Breast epithelium (tissue), 4 donors: ENCODE measurements at regions not wholly inside any gene's neighbourhood (a gene's known extent, or its start where the extent isn't known, plus 50 kb on each side); places are given as distances from the start of the nearest gene placed in this dataset.

Experiments
- DNase-seq, 2 donors: peaks; one replicate each; pipeline ENCODE4 v3.0.0-alpha.2; 2019; ENCODE audit warnings: low spot score in 2 of 2
- H3K27ac ChIP-seq, 2 donors: fragments of 200-600 bp; sonication (generic) in 1 of 2; one replicate each; pipeline ENCODE4 v1.5.1; 2016 to 2019; ENCODE audit warnings: mild to moderate bottlenecking in 1 of 2
- H3K27me3 ChIP-seq, 2 donors: fragments of 200-600 bp; sonication (generic) in 1 of 2; one replicate each; pipeline versions ENCODE4 v1.5.1 to v1.6.0; 2017 to 2019; ENCODE audit warnings: control low read depth in 1 of 2, mild to moderate bottlenecking in 1 of 2
- H3K36me3 ChIP-seq: fragments of 200-600 bp; one replicate; pipeline ENCODE4 v1.5.1; 2019
- H3K4me1 ChIP-seq, 2 donors: fragments of 200-600 bp; sonication (generic); one replicate each; pipeline ENCODE4 v1.5.1; 2016 to 2019; ENCODE audit warnings: control low read depth in 1 of 2
- H3K4me3 ChIP-seq, 3 donors: fragments of 200-600 bp; sonication (generic); 1 replicate in 2 of 3; 2 replicates in 1 of 3; pipeline ENCODE4 v1.5.1; 2016 to 2019; ENCODE audit warnings: mild to moderate bottlenecking in 3 of 3, moderate library complexity in 2 of 3
- H3K9me3 ChIP-seq, 2 donors: fragments of 200-600 bp; sonication (generic) in 1 of 2; one replicate each; pipeline ENCODE4 v1.5.1; 2016 to 2019; ENCODE audit warnings: control low read depth in 1 of 2
- CTCF ChIP-seq, 3 donors: fragments of 450-650 bp; IDR thresholded peaks; one replicate each; pipeline ENCODE4 v1.5.1; 2016 to 2017; ENCODE audit warnings: antibody characterized with exemption in 3 of 3, mild to moderate bottlenecking in 3 of 3, moderate library complexity in 3 of 3
- POLR2A ChIP-seq: fragments of 450-650 bp; IDR thresholded peaks from one replicate; pipeline ENCODE4 v1.6.1; 2016; ENCODE audit warnings: antibody characterized with exemption, mild to moderate bottlenecking, moderate library complexity
- POLR2AphosphoS5 ChIP-seq, 3 donors: sonication (generic); formaldehyde crosslinking; IDR thresholded peaks; one replicate each; pipeline ENCODE4 v1.6.1; 2017; ENCODE audit warnings: antibody characterized with exemption in 3 of 3
- intact Hi-C: fragments of 100-400 bp; cut with DNase I; formaldehyde crosslinking; loops from one replicate; pipeline ENCODE4 v1.15.1; 2023; ENCODE audit warnings: low total_unique reads

GRCh38 chrX:128464116-128464515 is 411.9 kb upstream of the ACTRT1 start:
- Histone ChIP-seq H3K9me3 (peaks cover 0 to 6% of the 10 kb centered on the region in 2 donors), H3K4me1 (no peaks in the 10 kb centered on the region), H3K4me3 (no peak overlapping the region), H3K36me3 (no peaks in the 10 kb centered on the region), H3K27me3 (peaks cover 0 to 4% of the 10 kb centered on the region in 2 donors), H3K27ac (no peak overlapping the region)
- intact Hi-C loops, result no loop called here
- DNase-seq, result no peak
- TF ChIP-seq POLR2AphosphoS5 (IDR thresholded peaks at IDR 0.05) (no peak), POLR2A (no peak), CTCF (IDR thresholded peaks at IDR 0.05) (no peak)

- DNase-seq, result no peak
- no peak for TF ChIP-seq CTCF (IDR thresholded peaks at IDR 0.05)
- no peak for TF ChIP-seq POLR2AphosphoS5 (IDR thresholded peaks at IDR 0.05)
- no peak for TF ChIP-seq POLR2A
- intact Hi-C loops, result no loop called here
- no peaks in the 10 kb centered on the region for H3K4me1 ChIP-seq
- H3K4me3 ChIP-seq, result no peak overlapping the region
- H3K9me3 ChIP-seq, result peaks cover 0 to 6% of the 10 kb centered on the region in 2 donors
- H3K27ac ChIP-seq, result no peak overlapping the region
- H3K36me3 ChIP-seq, result no peaks in the 10 kb centered on the region
- H3K27me3 ChIP-seq, result peaks cover 0 to 7% of the 10 kb centered on the region in 2 donors
Observed at GRCh38 chrX:128460835-128461234, 408.6 kb upstream of the ACTRT1 start.

GRCh38 chrX:128458888-128459287 is 406.7 kb upstream of the ACTRT1 start:
- H3K9me3 ChIP-seq, result peaks cover 0 to 8% of the 10 kb centered on the region in 2 donors
- TF ChIP-seq POLR2AphosphoS5 (IDR thresholded peaks at IDR 0.05), result no peak
- TF ChIP-seq CTCF (IDR thresholded peaks at IDR 0.05), result no peak
- TF ChIP-seq POLR2A, result no peak
- no peak for DNase-seq
- no peaks in the 10 kb centered on the region for H3K4me1 ChIP-seq
- H3K27me3 ChIP-seq, result peaks cover 0 to 11% of the 10 kb centered on the region in 2 donors
- intact Hi-C loops, result no loop called here
- no peak overlapping the region for H3K27ac ChIP-seq
- no peaks in the 10 kb centered on the region for H3K36me3 ChIP-seq
- H3K4me3 ChIP-seq, result no peak overlapping the region

GRCh38 chrX:128457674-128458073 is 405.5 kb upstream of the ACTRT1 start:
- TF ChIP-seq CTCF (IDR thresholded peaks at IDR 0.05) (no peak), POLR2AphosphoS5 (IDR thresholded peaks at IDR 0.05) (no peak), POLR2A (no peak)
- Histone ChIP-seq H3K9me3 (peaks cover 0 to 11% of the 10 kb centered on the region in 2 donors), H3K36me3 (no peaks in the 10 kb centered on the region), H3K4me1 (no peaks in the 10 kb centered on the region), H3K27me3 (peaks cover 0 to 11% of the 10 kb centered on the region in 2 donors), H3K4me3 (no peak overlapping the region), H3K27ac (no peak overlapping the region)
- DNase-seq, result no peak
- intact Hi-C loops, result no loop called here

GRCh38 chrX:128439159-128439558 is 387.0 kb upstream of the ACTRT1 start:
- TF ChIP-seq POLR2A (no peak), CTCF (IDR thresholded peaks at IDR 0.05) (no peak), POLR2AphosphoS5 (IDR thresholded peaks at IDR 0.05) (no peak)
- Histone ChIP-seq H3K36me3 (no peaks in the 10 kb centered on the region), H3K27ac (no peak overlapping the region), H3K9me3 (no peaks in the 10 kb centered on the region), H3K4me1 (no peaks in the 10 kb centered on the region), H3K4me3 (no peak overlapping the region), H3K27me3 (peaks cover 0 to 5% of the 10 kb centered on the region in 2 donors)
- intact Hi-C loops, result no loop called here
- no peak for DNase-seq
